Activated naive CD4-positive, alpha-beta T cell treated with anti-CD3 and anti-CD28 coated beads, Interleukin-2, amount 10 ng/mL, durations not matched to agents 7 days and 5 days (primary cell): ENCODE measurements at regions not wholly inside any gene's neighbourhood (a gene's known extent, or its start where the extent isn't known, plus 50 kb on each side); places are given as distances from the start of the nearest gene placed in this dataset.
"Not testable (repeated sequence)": the region's sequence is repeated elsewhere in the genome, so short reads cannot be mapped to it uniquely, and the experiment has no call there.

Experiments
- CTCF ChIA-PET: fragments of 350-600 bp; sonication (Branson Sonifier 250); formaldehyde crosslinking; loops from one replicate; lab custom pipeline; 2021; ENCODE audit warnings: antibody characterized with exemption; lab: Charles Lee
- DNase-seq: peaks from one replicate; pipeline ENCODE4 v3.0.0-alpha.2; 2020
- H3K27ac Mint-ChIP-seq: one replicate; pipeline ENCODE4 v1.8.0; 2021; ENCODE audit warnings: mild to moderate bottlenecking, moderate library complexity, mixed read lengths
- H3K27me3 Mint-ChIP-seq: one replicate; pipeline ENCODE4 v1.8.0; 2021; ENCODE audit warnings: mild to moderate bottlenecking, mixed read lengths
- H3K36me3 Mint-ChIP-seq: one replicate; pipeline ENCODE4 v1.8.0; 2021; ENCODE audit warnings: mixed read lengths
- H3K4me1 Mint-ChIP-seq: one replicate; pipeline ENCODE4 v1.8.0; 2021; ENCODE audit warnings: mixed read lengths
- H3K4me3 Mint-ChIP-seq: one replicate; pipeline ENCODE4 v1.8.0; 2021; ENCODE audit warnings: mild to moderate bottlenecking, moderate library complexity, mixed read lengths
- H3K9me3 Mint-ChIP-seq: one replicate; pipeline ENCODE4 v1.8.0; 2021; ENCODE audit warnings: mixed read lengths

GRCh38 chr22:44650806-44651205 lies 51.2 kb upstream of the PRR5 start:
- no peak for DNase-seq
- peaks cover 20% of the 10 kb centered on the region for H3K27me3 Mint-ChIP-seq
- no peaks in the 10 kb centered on the region for H3K9me3 Mint-ChIP-seq
- H3K4me3 Mint-ChIP-seq: no peak overlapping the region
- H3K36me3 Mint-ChIP-seq: no peaks in the 10 kb centered on the region
- H3K27ac Mint-ChIP-seq: no peak overlapping the region
- CTCF ChIA-PET: interaction anchor here (1.8 kb wide), 1 partner anchor 33 kb away, joined by 5 read pairs; no protein-coding TSS in a partner anchor
- H3K4me1 Mint-ChIP-seq: no peaks in the 10 kb centered on the region

GRCh38 chr22:44648821-44649565 lies 53.0 kb upstream of the PRR5 start:
- Mint-ChIP-seq H3K4me1 (no peaks in the 10 kb centered on the region), H3K27me3 (peaks cover 28% of the 10 kb centered on the region), H3K4me3 (no peak overlapping the region), H3K36me3 (no peaks in the 10 kb centered on the region), H3K27ac (no peak overlapping the region), H3K9me3 (no peaks in the 10 kb centered on the region)
- CTCF ChIA-PET: no interaction called here
- DNase-seq: no peak

- no peak overlapping the region for H3K27ac Mint-ChIP-seq
- no peak for DNase-seq
- no peaks in the 10 kb centered on the region for H3K9me3 Mint-ChIP-seq
- CTCF ChIA-PET: no interaction called here
- H3K4me3 Mint-ChIP-seq: no peak overlapping the region
- no peaks in the 10 kb centered on the region for H3K4me1 Mint-ChIP-seq
- no peaks in the 10 kb centered on the region for H3K36me3 Mint-ChIP-seq
- H3K27me3 Mint-ChIP-seq: peaks cover 28% of the 10 kb centered on the region
These were observed 53.8 kb upstream of the PRR5 start for GRCh38 chr22:44648085-44648820.

GRCh38 chr22:44647141-44647540 lies 54.9 kb upstream of the PRR5 start:
- DNase-seq: no peak
- H3K27me3 Mint-ChIP-seq: peaks cover 33% of the 10 kb centered on the region

GRCh38 chr22:44646668-44647067 lies 55.3 kb upstream of the PRR5 start:
- Mint-ChIP-seq H3K4me3 (no peak overlapping the region), H3K36me3 (no peaks in the 10 kb centered on the region), H3K27ac (no peak overlapping the region), H3K4me1 (no peaks in the 10 kb centered on the region), H3K27me3 (peaks cover 33% of the 10 kb centered on the region), H3K9me3 (no peaks in the 10 kb centered on the region)
- CTCF ChIA-PET: interaction anchor here (1.0 to 1.5 kb wide), 2 partner anchors 20 to 26 kb away, joined by 3 to 5 read pairs; no protein-coding TSS in a partner anchor
- DNase-seq: no peak

More at GRCh38 chr22:44647141-44647540, 54.9 kb upstream of the PRR5 start:
- H3K4me3 Mint-ChIP-seq: no peak overlapping the region
- H3K36me3 Mint-ChIP-seq: no peaks in the 10 kb centered on the region
- CTCF ChIA-PET: interaction anchor here (1.0 to 1.5 kb wide), 2 partner anchors 20 to 26 kb away, joined by 3 to 5 read pairs; no protein-coding TSS in a partner anchor
- H3K27ac Mint-ChIP-seq: no peak overlapping the region
- H3K9me3 Mint-ChIP-seq: no peaks in the 10 kb centered on the region
- no peaks in the 10 kb centered on the region for H3K4me1 Mint-ChIP-seq

- Mint-ChIP-seq H3K36me3 (no peaks in the 10 kb centered on the region), H3K27me3 (peaks cover 36% of the 10 kb centered on the region), H3K9me3 (no peaks in the 10 kb centered on the region), H3K4me1 (no peaks in the 10 kb centered on the region), H3K4me3 (no peak overlapping the region), H3K27ac (no peak overlapping the region)
- CTCF ChIA-PET: interaction anchor here (1.5 kb wide), 1 partner anchor 27 kb away, joined by 5 read pairs; no protein-coding TSS in a partner anchor
- no peak for DNase-seq
These were observed 55.9 kb upstream of the PRR5 start for GRCh38 chr22:44646141-44646540.

- no peaks in the 10 kb centered on the region for H3K36me3 Mint-ChIP-seq
- no peak overlapping the region for H3K27ac Mint-ChIP-seq
- CTCF ChIA-PET: no interaction called here
- no peaks in the 10 kb centered on the region for H3K9me3 Mint-ChIP-seq
- DNase-seq: no peak
- H3K4me1 Mint-ChIP-seq: no peaks in the 10 kb centered on the region
- no peak overlapping the region for H3K4me3 Mint-ChIP-seq
- H3K27me3 Mint-ChIP-seq: peaks cover 42% of the 10 kb centered on the region
These were observed 56.5 kb upstream of the PRR5 start for GRCh38 chr22:44645531-44645930.

- H3K9me3 Mint-ChIP-seq: no peaks in the 10 kb centered on the region
- CTCF ChIA-PET: no interaction called here
- no peak overlapping the region for H3K4me3 Mint-ChIP-seq
- no peak for DNase-seq
- no peaks in the 10 kb centered on the region for H3K36me3 Mint-ChIP-seq
- peaks cover 43% of the 10 kb centered on the region for H3K27me3 Mint-ChIP-seq
- no peak overlapping the region for H3K27ac Mint-ChIP-seq
- H3K4me1 Mint-ChIP-seq: no peaks in the 10 kb centered on the region
These were observed 56.9 kb upstream of the PRR5 start for GRCh38 chr22:44645083-44645482.

GRCh38 chr22:44643526-44644101 lies 58.4 kb upstream of the PRR5 start:
- DNase-seq, H3K9me3 Mint-ChIP-seq, H3K36me3 Mint-ChIP-seq, H3K27ac Mint-ChIP-seq, H3K4me1 Mint-ChIP-seq, CTCF ChIA-PET, H3K4me3 Mint-ChIP-seq: not testable (repeated sequence)
- peaks cover 43% of the 10 kb centered on the region for H3K27me3 Mint-ChIP-seq

GRCh38 chr22:44642096-44642644 lies 59.8 kb upstream of the PRR5 start:
- CTCF ChIA-PET: interaction anchor here (1.1 kb wide), 1 partner anchor 15 kb away, joined by 4 read pairs; no protein-coding TSS in a partner anchor
- H3K4me1 Mint-ChIP-seq: no peaks in the 10 kb centered on the region

GRCh38 chr22:44640618-44641155 lies 61.3 kb upstream of the PRR5 start:
- no peaks in the 10 kb centered on the region for H3K4me1 Mint-ChIP-seq
- no peak overlapping the region for H3K27ac Mint-ChIP-seq

More at GRCh38 chr22:44642096-44642644, 59.8 kb upstream of the PRR5 start:
- H3K4me3 Mint-ChIP-seq: no peak overlapping the region
- no peak overlapping the region for H3K27ac Mint-ChIP-seq
- no peaks in the 10 kb centered on the region for H3K36me3 Mint-ChIP-seq
- no peaks in the 10 kb centered on the region for H3K9me3 Mint-ChIP-seq
- H3K27me3 Mint-ChIP-seq: peaks cover 41% of the 10 kb centered on the region
- no peak for DNase-seq

GRCh38 chr22:44639891-44640617 lies 62.0 kb upstream of the PRR5 start:
- no peaks in the 10 kb centered on the region for H3K9me3 Mint-ChIP-seq
- CTCF ChIA-PET: no interaction called here
- H3K27ac Mint-ChIP-seq: no peak overlapping the region

More at GRCh38 chr22:44640618-44641155, 61.3 kb upstream of the PRR5 start:
- Mint-ChIP-seq H3K9me3 (no peaks in the 10 kb centered on the region), H3K27me3 (peaks cover 47% of the 10 kb centered on the region), H3K4me3 (no peak overlapping the region), H3K36me3 (no peaks in the 10 kb centered on the region)
- CTCF ChIA-PET: no interaction called here
- no peak for DNase-seq

GRCh38 chr22:44638971-44639760 lies 62.8 kb upstream of the PRR5 start:
- DNase-seq: no peak
- H3K4me3 Mint-ChIP-seq: no peak overlapping the region
- H3K4me1 Mint-ChIP-seq: peaks cover 5% of the 10 kb centered on the region
- H3K27ac Mint-ChIP-seq: no peak overlapping the region
- CTCF ChIA-PET: no interaction called here
- H3K36me3 Mint-ChIP-seq: no peaks in the 10 kb centered on the region
- H3K9me3 Mint-ChIP-seq: no peaks in the 10 kb centered on the region
- peaks cover 43% of the 10 kb centered on the region for H3K27me3 Mint-ChIP-seq

More at GRCh38 chr22:44639891-44640617, 62.0 kb upstream of the PRR5 start:
- peaks cover 45% of the 10 kb centered on the region for H3K27me3 Mint-ChIP-seq
- DNase-seq: no peak
- no peak overlapping the region for H3K4me3 Mint-ChIP-seq
- H3K36me3 Mint-ChIP-seq: no peaks in the 10 kb centered on the region
- H3K4me1 Mint-ChIP-seq: peaks cover under 1% of the 10 kb centered on the region
